ENCODE measurements at regions not wholly inside any gene's neighbourhood (a gene's known extent, or its start where the extent isn't known, plus 50 kb on each side); places are given as distances from the start of the nearest gene placed in this dataset.

DNA sequence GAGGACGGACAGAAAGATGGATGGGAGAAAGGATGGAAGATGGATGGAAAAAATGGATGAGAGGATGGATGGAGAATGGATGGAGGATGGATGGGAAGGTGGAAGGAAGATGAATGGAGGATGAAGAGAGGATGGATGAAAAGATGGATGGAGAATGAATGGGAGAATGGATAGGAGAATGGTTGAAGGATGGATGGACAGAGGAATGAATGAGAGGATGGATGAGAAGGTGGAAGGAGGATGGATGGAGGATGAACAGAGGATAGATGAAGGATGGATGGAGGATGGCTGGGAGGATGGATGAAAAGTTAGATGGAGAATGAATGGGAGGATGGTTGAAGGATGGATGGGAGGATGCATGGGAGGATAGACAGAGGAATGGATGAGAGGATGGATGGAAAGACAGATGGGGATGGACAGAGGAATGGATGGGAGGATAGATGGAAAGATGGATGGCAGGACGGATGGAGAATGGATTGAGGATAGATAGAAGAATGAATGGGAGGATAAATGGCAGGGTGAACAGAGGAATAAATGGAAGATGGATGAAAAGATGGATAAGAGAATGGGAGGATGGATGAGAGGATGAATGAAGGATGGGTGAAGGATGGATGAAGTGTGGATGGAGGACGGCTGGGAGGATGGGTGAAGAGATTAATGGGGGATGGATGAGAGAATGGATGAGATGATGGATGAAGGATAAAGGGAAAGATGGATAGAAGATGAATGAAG lies 217.7 kb upstream of the IER5L start:
- DNase-seq = no peak

DNA sequence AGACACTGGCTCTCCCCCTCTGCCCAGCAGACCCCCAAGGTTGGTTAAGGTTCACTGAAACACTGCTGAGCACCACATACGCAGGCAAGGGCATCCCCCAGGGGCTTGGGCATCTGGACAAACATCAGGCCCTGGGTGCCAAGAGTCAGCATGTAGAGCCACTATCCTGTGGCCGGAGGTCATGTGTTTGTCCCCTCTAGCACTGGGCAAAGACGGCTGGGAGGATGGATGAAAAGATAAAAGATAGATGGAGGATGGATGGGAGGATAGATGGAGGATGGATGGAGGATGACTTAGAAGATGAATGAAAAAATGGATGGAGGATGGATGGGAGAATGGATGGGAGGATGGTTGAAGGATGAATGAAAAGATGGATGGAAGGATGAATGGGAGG lies 216.8 kb upstream of the IER5L start:
- DNase-seq = no peak

DNA sequence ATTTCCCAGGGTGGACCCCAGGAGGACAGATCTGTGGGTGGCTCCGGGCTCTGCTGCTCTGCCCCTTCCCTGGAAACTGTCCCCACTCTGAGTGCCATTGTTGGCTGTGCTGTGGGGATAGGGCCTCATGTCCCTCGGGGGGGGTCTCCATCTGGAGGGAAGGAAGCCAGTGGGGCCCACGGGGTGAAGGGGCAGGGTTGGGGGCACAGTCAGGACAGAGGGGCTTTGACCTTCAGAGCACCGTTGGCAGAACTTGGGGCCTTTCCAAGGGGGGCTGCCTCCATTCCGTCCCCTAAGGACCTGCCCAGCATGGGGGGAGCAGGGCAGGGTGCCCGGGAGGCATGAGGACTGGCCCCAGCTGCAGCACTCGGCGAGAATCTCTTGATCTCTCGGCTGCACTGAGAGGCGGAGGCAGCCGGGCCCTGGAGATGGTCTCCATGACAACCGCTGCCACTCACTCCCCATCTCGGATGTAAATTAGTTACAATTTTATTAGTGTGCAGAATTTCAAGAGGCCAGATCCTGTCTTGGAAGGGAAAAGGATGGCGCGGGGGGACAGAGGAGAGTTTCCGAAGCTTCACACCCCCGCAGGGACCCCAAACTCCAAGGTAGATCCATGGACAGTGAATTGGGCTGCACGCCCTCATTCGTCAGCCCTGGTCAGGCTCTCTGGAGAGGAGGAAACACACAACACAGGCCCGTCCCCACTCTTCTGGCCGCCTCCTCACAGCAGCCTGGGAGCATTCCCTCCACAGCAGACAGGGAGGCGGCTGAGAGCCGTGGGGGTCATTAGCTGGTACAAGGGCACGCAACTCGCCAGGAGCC lies 216.2 kb upstream of the IER5L start:
- peak; percentile 41 for DNase-seq

DNA sequence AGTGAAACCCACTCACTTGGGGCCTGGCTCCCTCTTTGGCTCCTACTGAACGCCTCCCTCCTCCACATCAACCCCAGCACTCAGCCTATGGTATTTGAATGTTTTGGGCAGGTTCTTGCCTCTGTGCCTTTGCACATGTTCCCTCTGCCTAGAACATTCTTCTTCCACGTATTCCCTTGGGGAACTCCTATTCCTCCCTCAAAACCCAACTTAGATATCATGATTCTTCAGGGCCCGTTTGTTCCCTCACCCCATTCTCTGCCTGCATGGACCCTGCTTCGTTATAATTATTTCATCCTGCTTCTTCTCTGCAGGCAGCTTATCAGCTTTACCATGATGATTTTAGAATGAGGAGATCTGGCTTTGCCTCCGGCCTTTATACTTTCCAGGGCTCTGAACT lies 215.0 kb upstream of the IER5L start:
- no peak for DNase-seq

DNA sequence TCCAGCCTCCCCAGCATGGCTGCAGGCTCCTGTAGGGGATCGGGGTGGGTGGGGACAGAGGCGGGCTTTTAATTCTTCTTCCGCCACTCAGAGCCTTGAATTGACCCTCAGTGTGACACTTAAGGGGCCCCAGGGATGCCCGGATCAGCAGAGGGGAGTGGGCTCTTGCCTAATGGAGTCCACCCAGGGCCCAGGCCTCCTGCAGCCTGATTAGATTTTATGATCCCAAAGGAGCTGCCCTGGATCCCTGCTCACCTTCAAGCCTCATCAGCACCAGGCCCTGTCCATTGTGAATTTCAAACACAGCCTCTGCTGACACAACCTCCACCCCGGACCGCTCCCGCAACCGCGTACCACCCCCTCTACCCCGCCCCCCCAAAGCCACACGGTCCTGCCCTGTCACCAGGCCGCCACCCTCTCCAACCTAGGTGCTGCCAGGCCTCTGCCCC lies 214.1 kb upstream of the IER5L start:
- no peak for DNase-seq

DNA sequence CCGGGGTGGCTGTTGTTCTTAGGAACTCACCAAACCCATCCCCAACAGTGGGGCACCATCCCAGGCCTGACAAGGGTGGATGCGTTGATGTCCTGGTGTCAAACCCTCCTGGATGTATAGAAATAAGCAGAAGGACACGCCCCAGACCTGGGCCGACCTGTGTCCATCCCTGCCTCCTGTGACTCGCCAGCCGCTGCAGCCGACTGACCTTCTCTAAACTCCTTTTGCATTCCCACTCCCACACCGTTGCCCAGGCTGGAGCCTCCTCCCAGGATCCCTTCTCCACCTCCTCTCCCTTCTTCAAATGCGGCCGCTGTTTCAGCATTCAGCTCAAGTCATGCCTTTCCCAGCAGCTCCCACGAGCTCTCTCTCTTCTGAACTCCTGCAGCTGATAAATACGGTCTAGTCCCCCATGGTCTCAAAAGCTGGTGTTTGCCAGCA lies 213.2 kb upstream of the IER5L start:
- DNase-seq = no peak

DNA sequence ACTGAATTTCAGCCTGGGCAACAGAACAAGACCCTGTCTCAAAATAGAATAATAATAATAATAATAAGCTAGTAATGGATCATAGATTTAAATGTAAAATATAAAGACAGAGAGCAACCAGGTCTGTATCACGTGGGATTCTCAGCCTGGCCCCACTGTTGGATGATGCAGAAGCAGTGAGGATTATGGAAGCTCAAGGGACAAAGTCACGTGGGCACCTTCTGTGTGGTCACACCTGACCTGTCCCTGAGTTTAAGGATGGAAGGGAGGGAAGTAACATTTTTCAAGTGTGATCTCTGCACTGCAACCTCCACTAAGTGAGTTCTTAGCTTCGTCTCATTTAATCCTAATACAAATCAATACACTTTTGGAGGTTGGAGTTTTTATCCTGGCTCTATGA lies 212.5 kb upstream of the IER5L start:
- no peak for DNase-seq

DNA sequence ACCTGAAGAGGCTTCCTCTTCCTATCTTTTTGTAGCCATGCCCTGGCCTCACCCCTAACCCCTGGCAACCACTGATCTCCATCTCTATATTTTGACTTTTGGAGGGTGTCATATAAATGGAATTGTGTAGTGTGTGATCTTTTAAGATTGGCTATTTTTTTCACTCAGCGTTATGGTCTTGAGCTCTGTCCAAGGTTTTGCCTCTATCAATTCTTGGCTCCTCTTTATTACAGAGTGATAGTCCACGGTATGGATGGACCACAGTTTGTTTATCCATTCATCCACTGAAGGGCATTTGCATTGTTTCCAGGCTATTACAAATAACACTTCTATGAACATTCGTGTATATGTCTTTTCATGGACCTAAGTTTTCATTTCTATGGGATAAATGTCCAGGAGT lies 209.8 kb upstream of the IER5L start:
- no peak for DNase-seq

DNA sequence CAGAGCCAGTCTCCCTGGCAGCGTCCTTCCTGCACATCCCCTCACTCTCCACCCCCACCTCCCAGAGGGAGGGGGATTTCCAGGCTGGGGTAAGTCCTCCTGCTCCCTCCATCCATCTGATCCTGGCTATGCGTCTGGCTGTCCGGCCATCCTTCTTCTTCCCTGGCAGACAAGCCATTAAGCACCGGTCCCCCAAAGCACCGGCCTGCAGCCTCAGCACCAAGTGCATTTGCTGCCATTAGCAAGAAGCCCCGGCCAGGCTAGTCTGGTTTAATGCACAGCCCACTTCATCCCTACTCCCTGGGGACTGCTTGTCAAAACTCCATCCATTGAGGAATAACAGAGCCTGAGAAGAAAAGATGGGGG lies 208.7 kb upstream of the IER5L start:
- no peak for DNase-seq

DNA sequence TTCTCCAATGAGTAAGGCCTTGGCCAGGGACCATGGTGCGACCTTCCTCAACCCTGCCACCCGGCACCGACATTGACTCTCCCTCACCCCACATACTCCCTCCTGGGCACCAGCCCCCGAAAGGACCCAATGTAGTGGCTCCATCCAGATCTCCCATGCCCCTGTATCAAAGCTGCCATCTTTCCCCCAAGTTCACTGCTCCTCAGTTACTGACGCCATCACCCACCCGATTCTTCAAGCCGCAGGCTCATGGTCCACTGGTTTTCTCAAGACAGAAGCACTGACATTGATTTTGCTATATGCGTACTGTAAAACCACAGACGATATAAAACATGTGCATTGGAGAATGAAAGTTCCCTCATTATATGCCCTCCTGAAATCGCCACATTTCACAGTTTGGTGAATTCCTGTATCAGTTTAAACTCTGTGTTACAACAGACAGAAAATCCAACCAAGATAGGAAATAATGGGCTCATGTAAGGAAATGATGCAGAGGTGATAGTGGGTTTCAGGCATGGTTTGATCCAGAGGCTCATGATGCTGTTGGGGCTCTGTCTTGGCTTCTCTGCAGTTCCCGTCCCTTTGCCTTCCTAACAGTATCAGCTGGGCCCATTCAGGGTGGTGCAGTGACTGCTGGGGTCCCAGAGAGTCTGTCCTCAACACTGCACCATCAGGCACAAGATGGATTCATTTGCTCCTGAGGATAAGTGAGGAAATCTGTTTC lies 207.3 kb upstream of the IER5L start:
- DNase-seq = no peak

DNA sequence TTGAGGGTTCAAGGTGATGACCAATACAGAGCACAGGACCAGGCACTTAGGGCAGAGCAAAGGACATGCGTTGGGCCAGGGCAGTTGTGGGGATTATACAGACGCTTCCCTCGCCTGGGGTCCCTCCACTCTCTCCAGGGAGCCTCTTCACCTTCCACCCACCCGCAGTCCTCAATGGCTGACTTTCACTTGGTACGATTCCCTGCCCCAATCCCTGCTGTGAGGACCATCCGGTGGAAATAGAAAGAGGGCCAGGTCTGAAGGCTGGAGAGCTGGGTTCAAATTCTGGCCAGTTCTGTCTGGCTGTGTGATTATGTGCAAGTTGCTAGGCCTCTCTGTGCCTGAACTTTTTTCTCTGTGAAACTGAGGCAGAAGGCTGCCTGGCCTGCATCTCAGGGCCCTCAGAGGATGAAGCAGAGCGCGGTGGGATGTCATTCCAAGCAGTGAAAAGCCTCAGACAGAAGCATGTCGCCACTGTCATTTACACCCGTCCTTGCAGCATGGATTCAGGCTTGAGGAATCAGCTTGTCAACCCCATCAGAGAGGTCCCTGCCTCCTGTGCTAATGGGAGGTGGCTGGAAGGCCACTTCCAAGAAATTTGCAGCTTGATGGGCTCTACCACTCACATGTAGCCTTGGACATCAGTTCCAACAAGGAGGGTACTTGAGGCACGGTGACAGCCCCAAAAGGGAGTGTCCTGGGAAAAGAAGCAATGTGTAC lies 206.6 kb upstream of the IER5L start:
- no peak for DNase-seq

DNA sequence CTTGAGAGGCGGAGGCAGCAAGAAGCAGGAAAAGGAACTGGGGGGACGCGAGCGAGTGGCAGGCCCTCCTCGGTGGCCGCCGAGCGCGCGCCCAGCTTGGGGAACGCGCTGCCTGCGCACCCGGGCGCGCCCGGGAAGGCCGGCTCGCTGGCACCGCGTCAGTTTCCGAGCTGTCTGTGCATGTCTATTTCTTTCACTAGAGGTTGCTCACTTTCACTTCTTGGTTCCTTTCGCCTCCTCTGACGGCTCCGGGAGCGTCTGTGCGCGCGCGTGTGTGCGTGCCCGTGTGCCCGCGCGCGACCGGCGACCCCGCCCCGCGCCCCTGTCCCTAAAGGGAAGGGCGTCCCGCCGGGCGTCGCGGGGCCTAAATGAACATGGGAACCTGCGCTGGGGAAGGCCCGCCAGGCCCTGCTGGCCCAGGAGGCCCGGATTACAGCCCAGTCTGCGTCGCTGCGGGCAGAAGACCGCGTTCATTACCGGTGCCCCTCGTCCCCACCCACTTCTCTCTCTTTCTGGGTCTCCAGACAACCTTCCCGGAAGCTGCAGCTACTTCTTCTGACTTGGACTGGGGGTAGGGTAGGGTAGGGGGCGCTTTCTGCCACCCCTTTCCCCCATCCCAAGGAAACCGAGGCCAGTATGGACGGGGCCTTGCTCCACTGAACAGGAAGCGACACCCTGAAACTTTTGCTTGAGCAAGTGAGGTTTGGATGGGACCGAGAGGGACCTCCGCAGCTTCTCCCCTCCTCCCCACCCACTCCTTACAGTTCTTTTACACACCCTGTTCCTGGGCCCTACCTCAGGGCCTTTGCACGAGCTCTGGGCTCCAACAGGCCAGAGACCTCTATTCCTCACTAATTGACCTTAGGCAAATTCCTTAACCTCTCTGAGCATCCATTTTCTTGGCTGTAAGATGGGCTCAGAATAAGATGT lies 205.8 kb upstream of the IER5L start:
- DNase-seq = peak; percentile 64

DNA sequence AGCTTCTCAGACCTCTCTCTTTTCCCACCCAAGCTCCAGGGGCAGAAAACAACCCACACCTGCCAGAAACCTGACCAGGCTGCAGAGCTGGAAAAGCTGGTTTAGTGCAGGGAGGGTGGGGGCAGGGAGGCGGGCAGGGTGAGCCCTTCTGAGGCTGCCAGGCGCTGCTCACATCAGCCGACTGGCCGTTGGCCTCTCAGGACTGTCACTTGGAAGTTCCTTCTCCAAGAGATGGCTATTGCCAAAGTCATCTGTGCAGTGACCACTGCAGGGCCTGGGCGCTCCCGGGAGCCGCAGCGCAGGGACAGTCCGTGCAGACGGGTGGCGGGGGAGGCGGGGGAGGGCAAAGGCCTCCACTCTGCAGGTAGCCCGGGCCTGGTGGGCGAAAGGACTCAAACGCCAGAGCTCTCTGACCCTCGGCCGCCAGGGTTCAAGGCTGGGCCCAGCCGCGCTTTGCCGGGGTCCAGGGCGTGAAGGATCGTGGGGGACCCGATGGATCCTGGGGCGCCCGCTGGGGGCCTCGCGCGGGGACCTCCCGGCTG lies 205.0 kb upstream of the IER5L start:
- DNase-seq = peak; percentile 75

DNA sequence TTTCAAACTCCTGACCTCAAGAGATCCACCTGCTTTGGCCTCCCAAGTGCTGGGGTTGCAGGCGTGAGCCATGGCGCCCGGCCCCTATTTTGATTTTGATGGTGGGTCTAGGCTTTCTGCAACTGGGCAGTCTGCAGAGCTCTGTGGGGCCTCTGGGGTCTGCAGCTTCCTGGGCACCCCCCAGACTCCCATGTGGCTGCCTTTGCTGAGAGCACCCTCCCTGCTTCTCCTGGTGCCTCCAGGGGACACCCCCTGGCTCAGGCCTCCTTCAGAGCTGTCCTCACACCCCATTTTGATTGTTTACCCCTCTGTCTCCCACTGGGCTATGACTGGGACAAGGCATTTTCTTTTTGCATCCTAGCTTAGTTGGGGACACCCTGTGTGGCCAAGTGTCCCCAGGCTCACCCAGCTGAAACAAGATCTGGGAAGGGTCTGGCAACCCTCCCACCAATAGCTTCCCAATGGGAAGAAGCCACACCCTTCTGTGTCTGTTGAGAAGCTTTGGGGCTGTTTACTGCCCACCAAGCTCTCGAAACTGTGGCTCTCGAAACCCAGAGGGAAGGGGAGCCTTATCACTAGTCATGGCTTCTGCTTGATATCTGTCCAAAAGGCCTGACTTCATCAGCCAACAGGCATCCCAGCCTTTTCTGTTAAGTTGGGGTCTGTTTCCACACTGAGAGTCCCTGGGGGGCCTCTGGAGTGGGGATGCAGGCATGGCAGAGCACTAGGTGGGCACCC lies 204.4 kb upstream of the IER5L start:
- peak; percentile 40 for DNase-seq

DNA sequence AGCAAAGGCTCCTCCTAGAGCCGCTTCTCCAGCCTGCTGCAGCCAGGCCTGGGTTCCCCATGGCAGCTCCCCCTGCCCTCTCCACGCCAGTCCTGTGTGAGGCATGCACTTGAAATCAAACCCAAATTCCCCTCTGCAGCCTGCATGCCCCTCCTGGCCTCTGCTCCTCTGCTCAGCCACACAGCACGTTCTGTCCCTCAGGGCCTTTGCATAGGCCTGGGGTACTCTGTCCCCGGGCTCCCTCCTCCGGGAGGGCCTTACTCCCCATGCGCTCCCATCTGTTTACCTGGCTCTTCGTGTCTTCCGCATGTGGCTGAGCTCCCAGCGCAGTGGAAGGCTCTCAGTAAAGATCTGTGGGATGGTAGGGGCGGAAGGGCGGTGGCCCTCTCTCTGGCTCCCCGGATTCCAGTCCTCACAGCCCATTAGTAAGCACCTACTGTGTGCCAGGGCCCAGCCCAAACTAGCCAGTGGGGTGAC lies 203.5 kb upstream of the IER5L start:
- DNase-seq = no peak

DNA sequence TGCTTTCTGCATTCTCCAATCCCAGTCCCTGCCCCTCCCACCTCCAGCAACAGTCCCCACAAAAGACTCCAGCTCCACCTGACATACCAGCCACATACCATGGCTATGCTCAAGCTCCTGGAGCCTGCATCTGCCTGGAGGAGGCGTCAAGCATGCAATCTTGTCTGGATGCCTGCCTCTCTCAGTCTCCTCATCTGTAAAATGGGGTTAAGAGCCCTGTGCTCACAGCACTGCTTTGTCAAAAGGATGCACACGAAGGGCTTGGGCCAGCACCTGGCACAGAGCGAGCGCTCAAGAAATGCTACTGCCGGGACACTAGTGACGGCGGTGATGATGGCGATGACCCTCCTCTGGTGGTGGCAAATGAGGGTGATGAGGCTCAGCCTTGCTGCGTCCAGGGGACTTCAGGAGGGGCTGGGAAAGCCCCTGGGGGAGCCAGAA lies 202.9 kb upstream of the IER5L start:
- DNase-seq = no peak

DNA sequence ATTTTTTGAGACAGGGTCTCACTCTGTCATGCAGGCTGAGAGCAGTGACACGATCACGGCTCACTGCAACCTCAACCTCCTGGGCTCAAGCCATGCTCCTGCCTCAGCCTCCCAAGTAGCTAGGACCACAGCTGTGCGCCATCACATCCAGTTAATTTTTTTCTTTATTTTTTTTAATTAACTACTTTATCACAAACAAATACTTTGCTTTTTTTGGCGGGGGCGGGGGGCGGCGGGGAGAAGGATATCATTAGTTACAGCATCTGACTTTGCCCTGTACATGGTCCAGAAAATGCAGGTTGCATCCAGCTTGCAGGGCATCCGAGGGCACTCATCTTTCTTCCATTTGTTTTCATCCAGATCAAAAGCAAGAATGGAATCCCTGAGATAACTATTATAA lies 201.8 kb upstream of the IER5L start:
- DNase-seq = no peak

DNA sequence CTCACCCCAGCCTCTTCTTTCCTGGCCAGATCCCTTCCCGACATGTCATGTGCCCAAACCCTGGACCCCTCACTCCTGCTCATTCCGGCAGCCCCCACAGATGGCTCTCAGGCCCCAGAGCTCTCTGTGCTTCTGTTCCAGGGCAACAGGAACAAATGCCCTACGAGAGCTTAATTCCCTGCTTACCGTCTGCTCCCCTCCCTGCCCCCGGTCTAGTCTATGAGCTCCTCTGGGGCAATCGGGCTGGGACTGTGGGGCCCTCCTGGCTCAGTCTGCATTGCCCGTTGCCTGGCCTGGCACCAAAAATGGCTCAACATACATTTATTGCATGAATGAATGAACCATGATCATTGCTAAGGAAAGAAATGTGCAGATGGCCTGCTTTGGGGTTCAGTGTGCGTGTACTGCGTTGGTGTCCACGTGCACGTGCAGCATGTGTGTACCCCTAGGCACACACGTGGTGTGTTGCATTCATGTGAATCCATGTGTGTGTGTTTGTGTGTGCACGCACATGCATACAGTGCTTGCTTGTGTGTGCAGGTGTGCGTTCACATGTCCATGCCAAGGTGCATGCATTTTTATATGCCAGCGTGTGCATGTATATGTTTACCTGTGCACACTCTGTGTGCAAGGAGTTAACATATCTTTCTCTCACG lies 201.2 kb upstream of the IER5L start:
- no peak for DNase-seq

DNA sequence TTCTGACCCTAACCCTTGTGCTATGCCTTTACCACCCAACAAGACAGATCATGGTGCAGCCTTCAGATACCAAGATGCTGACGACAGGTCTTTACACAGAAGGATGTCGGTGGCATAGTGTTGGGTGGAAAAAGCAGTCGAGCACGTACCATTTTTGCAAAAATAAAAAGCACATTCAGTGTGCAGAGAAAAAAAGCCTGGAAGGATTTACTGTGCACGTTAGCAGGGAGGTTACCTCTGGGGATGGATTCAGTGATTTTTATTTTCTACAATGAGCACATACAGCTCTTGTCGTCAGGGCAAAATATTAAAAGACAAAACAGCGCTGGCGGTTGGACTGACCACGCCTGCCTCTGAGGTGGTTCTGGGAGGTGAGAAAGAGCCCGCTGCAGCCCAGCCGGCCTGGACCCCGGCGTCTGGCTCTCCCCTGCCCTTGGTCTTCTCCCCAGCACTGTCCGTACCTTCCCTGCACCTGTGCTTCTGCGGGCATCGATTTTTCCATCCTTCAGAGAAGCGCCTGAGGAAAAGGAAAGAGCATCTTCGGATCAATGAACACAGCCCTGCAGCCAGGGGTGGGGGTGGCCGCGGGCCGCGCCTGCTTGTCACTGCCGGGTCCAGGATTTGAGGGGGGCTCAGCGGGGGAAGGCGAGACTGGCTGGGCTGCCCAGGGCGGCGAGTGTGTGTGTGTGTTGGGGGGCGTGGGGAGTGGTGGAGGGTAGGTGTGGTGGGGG lies 200.0 kb upstream of the IER5L start:
- DNase-seq = no peak

Measured in DMS153 (cell line).